GM12865 (cell line): ENCODE measurements at regions not wholly inside any gene's neighbourhood (a gene's known extent, or its start where the extent isn't known, plus 50 kb on each side); places are given as distances from the start of the nearest gene placed in this dataset.
A peak's percentile ranks its signal among the peaks of the same experiment; 100 is the strongest.

Experiments
- DNase-seq: peaks from one replicate; pipeline ENCODE4 v3.0.0; 2010; ENCODE audit warnings: low read depth
- H3K4me3 ChIP-seq: 2 replicates; pipeline ENCODE4 v1.5.1; 2011; ENCODE audit warnings: mild to moderate bottlenecking, low read depth, low read length, control low read depth
- CTCF ChIP-seq: IDR thresholded peaks from 2 replicates; pipeline ENCODE4 v1.5.1; 2011; ENCODE audit warnings: low read length, control low read depth, low read depth, inconsistent platforms; ENCODE audit not compliant: insufficient read depth; ENCODE audit errors: missing control alignments

- DNase-seq: no peak
- TF ChIP-seq CTCF: no peak
- no peak overlapping the region for H3K4me3 ChIP-seq
These were observed 226.4 kb downstream of the S1PR1 start for GRCh38 chr1:101463195-101463594.

DNA sequence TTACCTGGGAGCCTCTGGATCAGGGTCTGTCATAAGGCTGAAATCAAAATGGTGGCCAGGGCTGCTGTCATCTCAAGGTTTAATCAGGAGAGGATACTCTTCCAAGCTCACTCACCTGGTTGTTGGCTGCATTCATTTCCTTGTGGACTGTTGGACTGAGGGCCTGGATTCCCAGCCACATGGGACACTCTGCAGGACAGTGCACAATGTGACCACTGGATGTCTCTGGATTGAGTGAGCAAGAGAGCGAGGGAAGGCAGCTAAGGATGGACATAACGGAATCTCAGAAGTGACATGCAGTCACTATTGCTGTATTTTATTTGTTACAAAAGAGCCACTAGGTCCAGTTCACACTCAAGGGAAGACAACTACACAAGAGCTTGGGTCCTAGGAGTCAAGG is 229.1 kb downstream of the S1PR1 start:
- TF ChIP-seq CTCF: no peak
- no peak overlapping the region for H3K4me3 ChIP-seq
- no peak for DNase-seq

GRCh38 chr1:101474039-101474665 is 237.3 kb downstream of the S1PR1 start:
- peak; percentile 50 for DNase-seq

GRCh38 chr1:101476541-101476940 is 239.7 kb downstream of the S1PR1 start:
- no peak for DNase-seq
- no peak overlapping the region for H3K4me3 ChIP-seq
- TF ChIP-seq CTCF: no peak

More at GRCh38 chr1:101474039-101474665, 237.3 kb downstream of the S1PR1 start:
- TF ChIP-seq CTCF: peak; percentile 45
- H3K4me3 ChIP-seq: no peak overlapping the region

DNA sequence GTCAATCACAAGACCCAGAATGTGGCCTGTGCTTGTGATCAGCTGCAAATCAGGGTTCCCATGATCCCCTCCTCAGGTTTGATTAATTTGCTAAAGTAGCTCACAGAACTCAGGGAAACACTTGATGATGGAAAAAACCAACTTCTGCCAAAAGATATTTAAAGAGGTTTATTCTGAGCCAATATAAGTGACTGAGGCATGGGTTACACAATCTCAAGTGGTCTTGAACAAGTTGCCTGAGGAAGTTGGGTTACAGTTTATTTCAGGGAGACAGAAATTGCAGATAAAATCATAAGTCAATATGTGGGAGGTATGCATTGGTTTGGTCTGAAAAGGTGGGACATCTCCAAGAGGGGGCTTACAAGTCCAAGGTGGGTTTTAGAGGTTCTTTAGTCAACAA is 243.1 kb downstream of the S1PR1 start:
- no peak for TF ChIP-seq CTCF
- no peak overlapping the region for H3K4me3 ChIP-seq
- no peak for DNase-seq

DNA sequence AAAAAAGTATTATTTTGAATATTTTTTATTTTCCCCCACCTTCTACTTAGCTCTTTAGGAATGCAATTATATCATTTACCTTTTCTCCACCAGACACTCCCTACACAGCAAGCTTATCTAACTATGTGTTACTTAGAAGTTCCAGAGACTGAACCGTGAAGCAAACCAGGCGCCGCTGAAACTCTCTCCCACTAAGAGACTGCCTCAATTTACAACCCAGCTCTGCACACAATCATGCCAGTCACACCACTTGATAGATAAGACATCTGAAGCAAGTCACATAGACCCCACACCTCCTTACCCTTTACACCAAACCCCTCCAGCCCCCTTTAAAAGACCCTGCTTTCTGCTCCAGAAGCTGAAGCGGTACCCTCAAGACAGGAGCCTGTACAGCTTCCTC is 245.5 kb downstream of the S1PR1 start:
- H3K4me3 ChIP-seq: no peak overlapping the region
- no peak for TF ChIP-seq CTCF
- no peak for DNase-seq
